Neural progenitor cell (in vitro differentiated cells): ENCODE measurements at regions not wholly inside any gene's neighbourhood (a gene's known extent, or its start where the extent isn't known, plus 50 kb on each side); places are given as distances from the start of the nearest gene placed in this dataset.

Experiments used
- DNase-seq: peaks from one replicate; pipeline ENCODE4 v3.0.0-alpha.2; 2016; ENCODE audit warnings: low spot score
- H2AFZ ChIP-seq: fragments of 200-600 bp; sonication (generic); replicated peaks from 2 replicates; pipeline ENCODE4 v1.6.1; 2016; ENCODE audit warnings: antibody characterized with exemption
- H3F3A ChIP-seq: fragments of 200-600 bp; sonication (generic); 2 replicates; pipeline ENCODE4 v1.6.1; 2016; ENCODE audit warnings: antibody characterized with exemption, low read depth
- H3K27ac ChIP-seq: fragments of 200-600 bp; sonication (generic); 2 replicates; pipeline ENCODE4 v1.5.1; 2016; ENCODE audit warnings: mild to moderate bottlenecking
- H3K27me3 ChIP-seq: fragments of 200-600 bp; sonication (generic); 2 replicates; pipeline ENCODE4 v1.6.1; 2016; ENCODE audit warnings: mild to moderate bottlenecking, moderate library complexity
- H3K36me3 ChIP-seq: fragments of 200-600 bp; sonication (generic); 2 replicates; pipeline ENCODE4 v1.5.1; 2016
- H3K4me1 ChIP-seq: fragments of 200-600 bp; sonication (generic); 2 replicates; pipeline ENCODE4 v1.6.1; 2016; ENCODE audit warnings: mixed run types
- H3K4me2 ChIP-seq: fragments of 200-600 bp; sonication (generic); 2 replicates; pipeline ENCODE4 v1.6.1; 2016
- H3K4me3 ChIP-seq: fragments of 200-600 bp; sonication (generic); 2 replicates; pipeline ENCODE4 v1.5.1; 2016
- H3K79me2 ChIP-seq: fragments of 200-600 bp; sonication (generic); 2 replicates; pipeline ENCODE4 v1.6.1; 2016; ENCODE audit warnings: low read depth
- H3K9ac ChIP-seq: fragments of 200-600 bp; sonication (generic); 2 replicates; pipeline ENCODE4 v1.6.1; 2016
- H3K9me3 ChIP-seq: fragments of 200-600 bp; sonication (generic); 2 replicates; pipeline ENCODE4 v1.5.1; 2016; ENCODE audit warnings: low read depth
- H4K20me1 ChIP-seq: fragments of 200-600 bp; sonication (generic); 2 replicates; pipeline ENCODE4 v1.6.1; 2016; ENCODE audit warnings: low read depth
- H3K27ac Mint-ChIP-seq: 3 replicates; pipeline ENCODE4 v1.8.0; 2021; ENCODE audit warnings: mixed read lengths
- H3K27me3 Mint-ChIP-seq: 2 replicates; pipeline ENCODE4 v1.8.0; 2022; ENCODE audit warnings: low read depth, mild to moderate bottlenecking, inconsistent platforms, moderate library complexity, mixed read lengths; ENCODE audit not compliant: insufficient read depth
- H3K36me3 Mint-ChIP-seq: 3 replicates; pipeline ENCODE4 v1.8.0; 2021; ENCODE audit warnings: mixed read lengths
- H3K4me1 Mint-ChIP-seq: 3 replicates; pipeline ENCODE4 v1.8.0; 2021; ENCODE audit warnings: mixed read lengths
- H3K4me3 Mint-ChIP-seq: 3 replicates; pipeline ENCODE4 v1.8.0; 2021; ENCODE audit warnings: mild to moderate bottlenecking, moderate library complexity, mixed read lengths
- H3K9me3 Mint-ChIP-seq: 3 replicates; pipeline ENCODE4 v1.8.0; 2020; ENCODE audit warnings: mixed read lengths
- EZH2 ChIP-seq: fragments of 200-600 bp; sonication (generic); IDR thresholded peaks from 2 replicates; pipeline ENCODE4 v1.6.1; 2017; ENCODE audit warnings: antibody characterized with exemption, mild to moderate bottlenecking, moderate library complexity
- EZH2phosphoT487 ChIP-seq: fragments of 200-600 bp; sonication (generic); IDR thresholded peaks from 2 replicates; pipeline ENCODE4 v1.6.1; 2017; ENCODE audit warnings: antibody characterized with exemption
- TF ChIP-seq, protein P1 (sequence below): fragments of 200-600 bp; sonication (generic); IDR thresholded peaks from 2 replicates; pipeline ENCODE4 v1.5.1; 2017; ENCODE audit warnings: antibody characterized with exemption, mild to moderate bottlenecking

DNA sequence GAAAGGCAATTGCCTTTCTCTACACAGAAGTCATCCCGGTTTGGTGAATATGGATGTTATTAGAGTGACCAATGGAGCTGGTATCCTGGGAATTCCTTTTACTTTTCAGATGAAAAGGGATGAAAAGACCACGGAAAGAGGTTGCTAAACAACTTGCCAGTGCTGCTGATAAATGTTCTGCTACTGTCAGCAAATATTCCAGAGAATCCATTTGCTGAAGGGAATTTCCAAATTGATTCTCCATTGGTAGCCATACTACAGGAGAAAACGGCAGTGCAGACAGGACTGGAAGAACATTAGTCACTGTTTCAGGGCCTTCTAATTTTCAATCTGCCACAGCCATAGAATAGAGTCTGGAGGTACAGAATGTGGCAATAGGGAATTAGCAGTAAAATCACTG is 451.5 kb downstream of the PCDH11X start:
- Mint-ChIP-seq H3K9me3 (no peaks in the 10 kb centered on the region), H3K36me3 (no peaks in the 10 kb centered on the region), H3K27ac (no peak overlapping the region), H3K4me1 (no peaks in the 10 kb centered on the region), H3K27me3 (no peaks in the 10 kb centered on the region), H3K4me3 (no peak overlapping the region)
- Histone ChIP-seq H3K27me3 (no peaks in the 10 kb centered on the region), H4K20me1 (no peaks in the 10 kb centered on the region), H3K9ac (no peak overlapping the region), H3F3A (no peaks in the 10 kb centered on the region), H3K36me3 (no peaks in the 10 kb centered on the region), H3K79me2 (no peaks in the 10 kb centered on the region), H3K4me1 (peaks cover 9% of the 10 kb centered on the region), H2AFZ (no peak overlapping the region), H3K4me2 (no peak overlapping the region), H3K4me3 (no peak overlapping the region), H3K27ac (no peak overlapping the region), H3K9me3 (no peaks in the 10 kb centered on the region)
- DNase-seq = no peak
- TF ChIP-seq, protein P1, sequence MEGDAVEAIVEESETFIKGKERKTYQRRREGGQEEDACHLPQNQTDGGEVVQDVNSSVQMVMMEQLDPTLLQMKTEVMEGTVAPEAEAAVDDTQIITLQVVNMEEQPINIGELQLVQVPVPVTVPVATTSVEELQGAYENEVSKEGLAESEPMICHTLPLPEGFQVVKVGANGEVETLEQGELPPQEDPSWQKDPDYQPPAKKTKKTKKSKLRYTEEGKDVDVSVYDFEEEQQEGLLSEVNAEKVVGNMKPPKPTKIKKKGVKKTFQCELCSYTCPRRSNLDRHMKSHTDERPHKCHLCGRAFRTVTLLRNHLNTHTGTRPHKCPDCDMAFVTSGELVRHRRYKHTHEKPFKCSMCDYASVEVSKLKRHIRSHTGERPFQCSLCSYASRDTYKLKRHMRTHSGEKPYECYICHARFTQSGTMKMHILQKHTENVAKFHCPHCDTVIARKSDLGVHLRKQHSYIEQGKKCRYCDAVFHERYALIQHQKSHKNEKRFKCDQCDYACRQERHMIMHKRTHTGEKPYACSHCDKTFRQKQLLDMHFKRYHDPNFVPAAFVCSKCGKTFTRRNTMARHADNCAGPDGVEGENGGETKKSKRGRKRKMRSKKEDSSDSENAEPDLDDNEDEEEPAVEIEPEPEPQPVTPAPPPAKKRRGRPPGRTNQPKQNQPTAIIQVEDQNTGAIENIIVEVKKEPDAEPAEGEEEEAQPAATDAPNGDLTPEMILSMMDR = no peak
- TF ChIP-seq EZH2phosphoT487 (no peak), EZH2 (no peak)

DNA sequence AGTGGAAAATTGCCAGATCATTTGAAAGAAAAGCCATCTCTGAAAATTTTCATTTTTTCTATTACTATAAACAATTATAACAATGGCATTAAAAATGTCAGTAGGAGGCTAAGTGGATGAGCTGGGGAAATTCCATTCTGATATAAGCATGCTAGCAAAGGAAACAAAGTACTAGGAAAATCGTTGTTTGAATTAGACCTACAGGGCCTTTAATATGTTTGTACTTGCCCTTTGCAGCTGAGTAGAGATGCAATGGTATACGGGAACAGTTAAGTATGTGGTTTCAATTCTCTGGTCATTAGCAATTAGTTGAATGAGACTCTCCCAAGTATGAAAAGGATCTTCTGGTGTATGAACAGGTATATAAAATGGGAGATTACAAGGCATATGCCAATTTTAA is 452.2 kb downstream of the PCDH11X start:
- H3K4me2 ChIP-seq = no peak overlapping the region
- TF ChIP-seq EZH2 (no peak), EZH2phosphoT487 (no peak)
- TF ChIP-seq, protein P1 = no peak
- no peaks in the 10 kb centered on the region for H3F3A ChIP-seq
- Mint-ChIP-seq H3K27me3 (no peaks in the 10 kb centered on the region), H3K4me1 (no peaks in the 10 kb centered on the region), H3K27ac (no peak overlapping the region), H3K4me3 (no peak overlapping the region), H3K9me3 (no peaks in the 10 kb centered on the region), H3K36me3 (no peaks in the 10 kb centered on the region)
- no peak overlapping the region for H3K27ac ChIP-seq
- H3K36me3 ChIP-seq = peaks cover under 1% of the 10 kb centered on the region
- DNase-seq = no peak
- peaks cover 7% of the 10 kb centered on the region for H3K4me1 ChIP-seq
- H4K20me1 ChIP-seq = no peaks in the 10 kb centered on the region
- no peak overlapping the region for H3K4me3 ChIP-seq
- no peak overlapping the region for H3K9ac ChIP-seq
- H3K27me3 ChIP-seq = no peaks in the 10 kb centered on the region
- H2AFZ ChIP-seq = no peak overlapping the region
- H3K79me2 ChIP-seq = no peaks in the 10 kb centered on the region
- H3K9me3 ChIP-seq = no peaks in the 10 kb centered on the region

DNA sequence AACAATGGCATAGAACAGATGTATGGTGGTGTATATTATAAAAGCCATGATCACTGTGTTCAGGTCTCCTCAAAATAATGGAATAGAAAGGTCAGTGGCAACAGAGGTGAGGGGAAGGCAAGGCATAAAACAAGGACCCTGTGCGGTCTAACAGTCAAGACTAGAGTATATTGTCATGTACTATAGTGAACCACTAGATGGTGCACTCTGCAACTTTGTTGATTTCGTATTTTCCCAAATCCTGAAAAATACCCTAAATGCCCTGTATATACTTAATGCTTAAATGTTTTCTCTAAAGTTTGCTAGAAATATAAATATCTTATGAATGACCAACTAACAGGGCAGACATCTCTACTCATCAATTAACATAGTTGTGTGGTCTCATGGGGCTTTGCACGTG is 453.0 kb downstream of the PCDH11X start:
- Histone ChIP-seq H3K27ac (no peak overlapping the region), H3K4me3 (no peak overlapping the region), H3F3A (no peaks in the 10 kb centered on the region), H3K9ac (no peak overlapping the region), H3K4me1 (no peaks in the 10 kb centered on the region), H3K27me3 (no peaks in the 10 kb centered on the region), H3K79me2 (no peaks in the 10 kb centered on the region), H3K36me3 (peaks cover 4% of the 10 kb centered on the region), H3K4me2 (no peak overlapping the region), H2AFZ (no peak overlapping the region), H3K9me3 (no peaks in the 10 kb centered on the region), H4K20me1 (no peaks in the 10 kb centered on the region)
- TF ChIP-seq, protein P1 = peak; percentile 63
- no peak for TF ChIP-seq EZH2phosphoT487
- no peak for TF ChIP-seq EZH2
- Mint-ChIP-seq H3K36me3 (no peaks in the 10 kb centered on the region), H3K9me3 (no peaks in the 10 kb centered on the region), H3K4me1 (no peaks in the 10 kb centered on the region), H3K4me3 (no peak overlapping the region), H3K27me3 (no peaks in the 10 kb centered on the region), H3K27ac (no peak overlapping the region)
- DNase-seq = peak; percentile 30

DNA sequence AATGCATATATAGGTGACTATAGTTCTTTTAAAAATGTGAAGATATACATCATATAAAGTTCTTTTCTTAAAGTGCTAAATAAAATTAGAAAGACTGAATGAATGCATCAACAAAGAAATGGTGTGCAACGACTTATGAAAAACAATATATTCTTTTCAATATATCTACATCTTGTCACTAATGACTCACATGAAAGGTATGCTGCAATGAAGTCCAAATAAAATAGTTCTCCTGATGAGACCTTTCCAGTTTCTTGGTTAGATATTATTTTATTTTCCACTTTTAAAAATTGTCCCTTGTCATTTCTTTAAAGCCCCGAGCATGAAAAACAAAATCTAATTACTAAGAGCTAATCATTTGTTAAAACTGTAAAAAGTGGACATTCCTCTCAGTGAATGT is 462.1 kb downstream of the PCDH11X start:
- H3K9me3 ChIP-seq = no peaks in the 10 kb centered on the region
- H2AFZ ChIP-seq = no peak overlapping the region
- no peak overlapping the region for H3K27ac ChIP-seq
- Mint-ChIP-seq H3K4me1 (no peaks in the 10 kb centered on the region), H3K27ac (no peak overlapping the region), H3K4me3 (no peak overlapping the region), H3K36me3 (no peaks in the 10 kb centered on the region), H3K27me3 (no peaks in the 10 kb centered on the region), H3K9me3 (no peaks in the 10 kb centered on the region)
- no peaks in the 10 kb centered on the region for H3K4me1 ChIP-seq
- no peaks in the 10 kb centered on the region for H4K20me1 ChIP-seq
- H3K36me3 ChIP-seq = peaks cover 4% of the 10 kb centered on the region
- TF ChIP-seq EZH2phosphoT487 = no peak
- no peak for TF ChIP-seq EZH2
- TF ChIP-seq, protein P1 = no peak
- H3F3A ChIP-seq = no peaks in the 10 kb centered on the region
- no peak for DNase-seq
- H3K27me3 ChIP-seq = no peaks in the 10 kb centered on the region
- H3K79me2 ChIP-seq = no peaks in the 10 kb centered on the region
- H3K9ac ChIP-seq = no peak overlapping the region
- H3K4me2 ChIP-seq = no peak overlapping the region
- no peak overlapping the region for H3K4me3 ChIP-seq
